ENCODE measurements at regions not wholly inside any gene's neighbourhood (a gene's known extent, or its start where the extent isn't known, plus 50 kb on each side); places are given as distances from the start of the nearest gene placed in this dataset.

- TF ChIP-seq ZC3H11A (IDR thresholded peaks at IDR 0.05) (no peak), RCOR1 (IDR thresholded peaks at IDR 0.05; ENCODE audit: low read depth, low read length) (no peak), ZSCAN20 (CRISPR knock-in tag; IDR thresholded peaks at IDR 0.05) (no peak), NFE2L2 (conservative IDR thresholded peaks at IDR 0.05; ENCODE audit: low read length) (no peak), PBX3 (IDR thresholded peaks at IDR 0.05) (no peak)
These were observed 389.0 kb upstream of the SORCS1 start (continued) for GRCh38 chr10:107553470-107553869.

- WGBS (ENCODE audit: missing lambda C conversion rate): 0% methylated on average over 2 of the region's 2 CpGs
- Histone ChIP-seq H3K4me2 (no peak overlapping the region), H3K4me3 (no peak overlapping the region), H3K27ac (no peak overlapping the region), H3K4me1 (no peaks in the 10 kb centered on the region), H3K9me3 (0 out of 3 replicates have a peak, but pooled peaks cover 2% of the 10 kb centered on the region)
- FAIRE-seq (no peak), DNase-seq (ENCODE audit: low read depth in 1 of 2, low spot score in 1 of 2) (no peak), ATAC-seq (no peak)
- TF ChIP-seq KDM5A (IDR thresholded peaks at IDR 0.05) (no peak), ZC3H11A (IDR thresholded peaks at IDR 0.05) (no peak), POLR2AphosphoS2 (conservative IDR thresholded peaks at IDR 0.05; ENCODE audit: low read length) (no peak), BHLHE40 (IDR thresholded peaks at IDR 0.05; ENCODE audit: low read depth, low read length) (no peak), EP300 (IDR thresholded peaks at IDR 0.05) (no peak), MAFK (IDR thresholded peaks at IDR 0.05; ENCODE audit: partially characterized antibody) (no peak), HEYL (CRISPR knock-in tag; IDR thresholded peaks at IDR 0.05) (no peak), CTCF (IDR thresholded peaks at IDR 0.05) (no peak), FOSB (CRISPR knock-in tag; IDR thresholded peaks at IDR 0.05) (no peak), E2F6 (IDR thresholded peaks at IDR 0.05; ENCODE audit: borderline replicate concordance, low read depth) (no peak), MAX (IDR thresholded peaks at IDR 0.05) (no peak), RCOR1 (IDR thresholded peaks at IDR 0.05; ENCODE audit: low read depth, low read length) (no peak), BCL3 (IDR thresholded peaks at IDR 0.05) (no peak), CHD2 (IDR thresholded peaks at IDR 0.05; ENCODE audit: low read length, partially characterized antibody) (no peak), FOXS1 (CRISPR knock-in tag; IDR thresholded peaks at IDR 0.05) (no peak), REST (IDR thresholded peaks at IDR 0.05) (no peak), RFX5 (IDR thresholded peaks at IDR 0.05) (no peak), ESRRA (IDR thresholded peaks at IDR 0.05; ENCODE audit: borderline replicate concordance, low read length) (no peak), ATOH8 (CRISPR knock-in tag; IDR thresholded peaks at IDR 0.05; ENCODE audit: low read depth) (no peak), JUN (IDR thresholded peaks at IDR 0.05) (no peak)
- CTCF ChIA-PET: no interaction called here
- POLR2A ChIA-PET: no interaction called here
These were observed 388.5 kb upstream of the SORCS1 start for GRCh38 chr10:107552963-107553362.
